WTC11 (cell line): ENCODE measurements at regions not wholly inside any gene's neighbourhood (a gene's known extent, or its start where the extent isn't known, plus 50 kb on each side); places are given as distances from the start of the nearest gene placed in this dataset.

Experiments used
- CREB1 ChIP-seq: sonication (generic); formaldehyde crosslinking; IDR thresholded peaks from 2 replicates; pipeline ENCODE4 v1.8.0; 2023; ENCODE audit warnings: mild to moderate bottlenecking, missing genetic modification reagents
- ESRRA ChIP-seq: sonication (generic); formaldehyde crosslinking; IDR thresholded peaks from 2 replicates; pipeline ENCODE4 v1.8.1; 2022; ENCODE audit warnings: mild to moderate bottlenecking, missing genetic modification reagents, borderline replicate concordance
- JUN ChIP-seq: sonication (generic); formaldehyde crosslinking; IDR thresholded peaks from 2 replicates; pipeline ENCODE4 v1.8.0; 2023; ENCODE audit warnings: mild to moderate bottlenecking, missing genetic modification reagents
- MXD4 ChIP-seq: fragments of 250-450 bp; sonication (Bioruptor Pico); IDR thresholded peaks from 2 replicates; pipeline ENCODE4 v1.8.0; 2021; ENCODE audit warnings: mild to moderate bottlenecking, moderate library complexity, borderline replicate concordance
- NFYB ChIP-seq: sonication (generic); formaldehyde crosslinking; conservative IDR thresholded peaks from 2 replicates; pipeline ENCODE4 v1.8.0; 2022; ENCODE audit warnings: low read depth, missing genetic modification reagents
- NR2C2 ChIP-seq: sonication (generic); formaldehyde crosslinking; IDR thresholded peaks from 2 replicates; pipeline ENCODE4 v1.8.0; 2022; ENCODE audit warnings: mild to moderate bottlenecking, missing genetic modification reagents
- SP1 ChIP-seq: sonication (generic); formaldehyde crosslinking; conservative IDR thresholded peaks from 2 replicates; pipeline ENCODE4 v1.8.1; 2022; ENCODE audit warnings: missing genetic modification reagents
- TCF7 ChIP-seq: sonication (generic); formaldehyde crosslinking; IDR thresholded peaks from 2 replicates; pipeline ENCODE4 v1.8.0; 2022; ENCODE audit warnings: mild to moderate bottlenecking, low read depth, missing genetic modification reagents, moderate library complexity
- ZNF121 ChIP-seq: sonication (generic); formaldehyde crosslinking; IDR thresholded peaks from 2 replicates; pipeline ENCODE4 v1.8.0; 2023; ENCODE audit warnings: missing genetic modification reagents
- TF ChIP-seq, protein P1 (sequence below): sonication (generic); formaldehyde crosslinking; IDR thresholded peaks from 2 replicates; pipeline ENCODE4 v1.8.1; 2023; ENCODE audit warnings: mild to moderate bottlenecking, missing genetic modification reagents, borderline replicate concordance
- TF ChIP-seq, protein P2 (sequence below): fragments of 200-600 bp; IDR thresholded peaks from 2 replicates; pipeline ENCODE4 v1.8.0; 2022; ENCODE audit warnings: antibody characterized with exemption

DNA sequence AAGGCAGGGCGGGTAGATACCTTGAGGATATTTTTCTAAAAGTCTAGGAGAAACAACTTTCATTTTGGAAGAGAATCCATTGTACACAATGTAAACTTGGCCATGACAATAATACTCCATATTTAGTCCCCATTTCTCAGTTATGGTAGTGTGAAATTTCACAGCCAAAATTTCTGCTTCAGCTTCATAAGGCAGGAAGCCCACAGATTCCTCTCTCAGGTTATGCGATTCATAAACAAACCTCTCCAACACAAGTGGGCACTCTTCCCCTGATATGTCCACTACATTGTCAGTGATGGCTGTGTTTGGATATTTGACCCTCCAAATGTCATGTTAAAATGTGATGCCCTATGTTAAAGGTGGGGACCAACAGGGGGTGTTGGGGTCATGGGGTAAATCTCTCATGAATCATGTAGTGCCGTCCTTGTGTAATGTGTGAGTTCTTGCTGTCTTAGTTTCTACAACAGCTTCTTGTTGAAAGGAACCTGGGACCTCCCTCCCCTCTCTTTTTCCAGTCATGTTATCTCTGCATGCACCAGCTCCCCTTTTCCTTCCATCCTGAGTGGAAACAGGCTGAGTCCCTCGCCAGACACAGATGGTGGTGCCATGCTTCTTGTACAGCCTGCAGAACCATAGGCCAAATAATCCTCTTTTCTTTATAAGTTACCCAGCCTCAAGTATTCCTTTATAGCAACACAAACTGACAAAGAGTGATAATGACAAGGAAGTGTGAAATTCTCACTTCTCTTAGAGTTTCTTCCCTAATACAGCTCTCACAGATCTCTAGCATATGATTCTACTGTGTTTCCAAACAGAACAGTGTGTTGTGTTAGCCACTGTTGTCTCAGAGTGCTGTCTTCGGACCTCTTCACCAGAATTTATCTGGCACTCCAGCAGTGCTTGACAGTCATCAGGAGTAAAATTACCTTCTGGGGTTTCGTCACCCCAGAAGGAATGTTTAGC lies 598.4 kb upstream of the GNPDA2 start:
- TF ChIP-seq ESRRA (no peak), MXD4 (CRISPR knock-in tag) (no peak), NFYB (CRISPR knock-in tag) (no peak), ZNF121 (CRISPR knock-in tag) (no peak), CREB1 (CRISPR knock-in tag) (no peak), SP1 (no peak), TCF7 (no peak), JUN (no peak), NR2C2 (no peak)
- TF ChIP-seq, protein P1, sequence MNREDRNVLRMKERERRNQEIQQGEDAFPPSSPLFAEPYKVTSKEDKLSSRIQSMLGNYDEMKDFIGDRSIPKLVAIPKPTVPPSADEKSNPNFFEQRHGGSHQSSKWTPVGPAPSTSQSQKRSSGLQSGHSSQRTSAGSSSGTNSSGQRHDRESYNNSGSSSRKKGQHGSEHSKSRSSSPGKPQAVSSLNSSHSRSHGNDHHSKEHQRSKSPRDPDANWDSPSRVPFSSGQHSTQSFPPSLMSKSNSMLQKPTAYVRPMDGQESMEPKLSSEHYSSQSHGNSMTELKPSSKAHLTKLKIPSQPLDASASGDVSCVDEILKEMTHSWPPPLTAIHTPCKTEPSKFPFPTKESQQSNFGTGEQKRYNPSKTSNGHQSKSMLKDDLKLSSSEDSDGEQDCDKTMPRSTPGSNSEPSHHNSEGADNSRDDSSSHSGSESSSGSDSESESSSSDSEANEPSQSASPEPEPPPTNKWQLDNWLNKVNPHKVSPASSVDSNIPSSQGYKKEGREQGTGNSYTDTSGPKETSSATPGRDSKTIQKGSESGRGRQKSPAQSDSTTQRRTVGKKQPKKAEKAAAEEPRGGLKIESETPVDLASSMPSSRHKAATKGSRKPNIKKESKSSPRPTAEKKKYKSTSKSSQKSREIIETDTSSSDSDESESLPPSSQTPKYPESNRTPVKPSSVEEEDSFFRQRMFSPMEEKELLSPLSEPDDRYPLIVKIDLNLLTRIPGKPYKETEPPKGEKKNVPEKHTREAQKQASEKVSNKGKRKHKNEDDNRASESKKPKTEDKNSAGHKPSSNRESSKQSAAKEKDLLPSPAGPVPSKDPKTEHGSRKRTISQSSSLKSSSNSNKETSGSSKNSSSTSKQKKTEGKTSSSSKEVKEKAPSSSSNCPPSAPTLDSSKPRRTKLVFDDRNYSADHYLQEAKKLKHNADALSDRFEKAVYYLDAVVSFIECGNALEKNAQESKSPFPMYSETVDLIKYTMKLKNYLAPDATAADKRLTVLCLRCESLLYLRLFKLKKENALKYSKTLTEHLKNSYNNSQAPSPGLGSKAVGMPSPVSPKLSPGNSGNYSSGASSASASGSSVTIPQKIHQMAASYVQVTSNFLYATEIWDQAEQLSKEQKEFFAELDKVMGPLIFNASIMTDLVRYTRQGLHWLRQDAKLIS (CRISPR knock-in tag) = no peak
- TF ChIP-seq, protein P2, sequence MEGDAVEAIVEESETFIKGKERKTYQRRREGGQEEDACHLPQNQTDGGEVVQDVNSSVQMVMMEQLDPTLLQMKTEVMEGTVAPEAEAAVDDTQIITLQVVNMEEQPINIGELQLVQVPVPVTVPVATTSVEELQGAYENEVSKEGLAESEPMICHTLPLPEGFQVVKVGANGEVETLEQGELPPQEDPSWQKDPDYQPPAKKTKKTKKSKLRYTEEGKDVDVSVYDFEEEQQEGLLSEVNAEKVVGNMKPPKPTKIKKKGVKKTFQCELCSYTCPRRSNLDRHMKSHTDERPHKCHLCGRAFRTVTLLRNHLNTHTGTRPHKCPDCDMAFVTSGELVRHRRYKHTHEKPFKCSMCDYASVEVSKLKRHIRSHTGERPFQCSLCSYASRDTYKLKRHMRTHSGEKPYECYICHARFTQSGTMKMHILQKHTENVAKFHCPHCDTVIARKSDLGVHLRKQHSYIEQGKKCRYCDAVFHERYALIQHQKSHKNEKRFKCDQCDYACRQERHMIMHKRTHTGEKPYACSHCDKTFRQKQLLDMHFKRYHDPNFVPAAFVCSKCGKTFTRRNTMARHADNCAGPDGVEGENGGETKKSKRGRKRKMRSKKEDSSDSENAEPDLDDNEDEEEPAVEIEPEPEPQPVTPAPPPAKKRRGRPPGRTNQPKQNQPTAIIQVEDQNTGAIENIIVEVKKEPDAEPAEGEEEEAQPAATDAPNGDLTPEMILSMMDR = no peak
